K562 (cell line): ENCODE measurements at regions not wholly inside any gene's neighbourhood (a gene's known extent, or its start where the extent isn't known, plus 50 kb on each side); places are given as distances from the start of the nearest gene placed in this dataset.

ENCODE experiments used
- ATAC-seq: fragments of 200-7000 bp; cut with Tn5 transposase; 3 replicates; pipeline ENCODE4 v1.9.1; 2020; ENCODE audit warnings: moderate library complexity
- BruUV-seq: library from RNA; stranded (reverse); fragments of 400-500 nt; replicated peaks from 2 replicates; lab custom pipeline; 2021; lab: Mats Ljungman, UMichigan
- CTCF ChIA-PET: fragments of 300-600 bp; formaldehyde crosslinking; extraction: SDS; loops from one replicate; lab custom pipeline; 2021; ENCODE audit warnings: low intra/inter-chr PET ratio; lab: Yijun Ruan, JAX
- POLR2A ChIA-PET: fragments of 300-600, 350-650 bp; sonication (Branson Sonifier 250); formaldehyde crosslinking; extraction: SDS; loops from one replicate; lab custom pipeline; 2021; ENCODE audit warnings: antibody characterized with exemption, inconsistent platforms; lab: Yijun Ruan, JAX
- DNase-seq, 4 experiments: peaks; one replicate each; pipeline versions ENCODE4 v3.0.0 to v3.0.0-alpha.2; 2011 to 2018; ENCODE audit warnings: low spot score in 3 of 4, mixed read lengths in 3 of 4; ENCODE audit errors: extremely low read depth in 1 of 4
- FAIRE-seq: peaks from 2 replicates; lab custom pipeline; 2011; peaks lifted over from hg19 to GRCh38; lab: Jason Lieb, UNC
- H2AFZ ChIP-seq: 2 replicates; pipeline ENCODE4 v1.6.0; 2011; ENCODE audit warnings: low read depth, low read length, control low read depth, inconsistent platforms
- H3K27ac ChIP-seq: fragments of 200-600 bp; 3 replicates; pipeline ENCODE4 v1.8.0; 2011; ENCODE audit warnings: low read depth, mild to moderate bottlenecking, control low read depth, inconsistent platforms, low read length, moderate library complexity, mixed read lengths; ENCODE audit errors: extremely low read depth
- H3K27me3 ChIP-seq, 2 experiments: fragments of 300-600 bp in 1 of 2; 2 replicates in 1 of 2; 3 replicates in 1 of 2; pipeline versions ENCODE4 v1.6.0 to v1.8.0; 2011; ENCODE audit warnings: inconsistent platforms in 2 of 2, low read length in 2 of 2, mild to moderate bottlenecking in 1 of 2, mixed read lengths in 1 of 2, moderate library complexity in 1 of 2; ENCODE audit not compliant: control insufficient read depth in 2 of 2, insufficient read depth in 2 of 2
- H3K36me3 ChIP-seq: fragments of 300-600 bp; 3 replicates; pipeline ENCODE4 v1.8.0; 2011; ENCODE audit warnings: mild to moderate bottlenecking, low read length, inconsistent platforms; ENCODE audit not compliant: control insufficient read depth, insufficient read depth
- H3K4me1 ChIP-seq, 2 experiments: fragments of 200-600 bp in 1 of 2; replicated peaks in 1 of 2; 2 replicates in 1 of 2; 3 replicates in 1 of 2; pipeline versions ENCODE4 v1.5.1 to v1.8.0; 2011; ENCODE audit warnings: inconsistent platforms in 2 of 2, low read length in 2 of 2, mild to moderate bottlenecking in 1 of 2, mixed read lengths in 1 of 2, moderate library complexity in 1 of 2; ENCODE audit not compliant: control insufficient read depth in 2 of 2, insufficient read depth in 2 of 2
- H3K4me2 ChIP-seq: 2 replicates; pipeline ENCODE4 v1.6.1; 2011; ENCODE audit warnings: low read length, control low read depth, inconsistent platforms, mixed read lengths; ENCODE audit not compliant: insufficient read depth
- H3K4me3 ChIP-seq: fragments of 200-600 bp; sonication (generic), shearing (Covaris generic); 2 replicates; pipeline ENCODE4 v1.5.1; 2016; ENCODE audit warnings: control low read depth, inconsistent platforms
- H3K79me2 ChIP-seq: fragments of 200-600 bp; 3 replicates; pipeline ENCODE4 v1.8.0; 2011; ENCODE audit warnings: low read length, inconsistent platforms; ENCODE audit not compliant: control insufficient read depth, insufficient read depth
- H3K9ac ChIP-seq, 2 experiments: 2 replicates each; pipeline versions ENCODE4 v1.6.0 to v1.6.1; 2011; ENCODE audit warnings: low read depth in 2 of 2, low read length in 2 of 2, control low read depth in 1 of 2, inconsistent platforms in 1 of 2, mild to moderate bottlenecking in 1 of 2, mixed read lengths in 1 of 2; ENCODE audit not compliant: insufficient read depth in 1 of 2
- H3K9me1 ChIP-seq: one replicate; pipeline ENCODE4 v1.6.0; 2011; ENCODE audit warnings: inconsistent platforms, mild to moderate bottlenecking, low read length, moderate library complexity; ENCODE audit not compliant: control insufficient read depth, insufficient read depth
- H3K9me3 ChIP-seq: replicated peaks from 2 replicates; pipeline ENCODE4 v1.5.1; 2011; ENCODE audit warnings: low read depth, low read length, inconsistent platforms; ENCODE audit not compliant: control insufficient read depth, insufficient read depth
- H4K20me1 ChIP-seq: replicated peaks from 2 replicates; pipeline ENCODE4 v1.6.1; 2011; ENCODE audit warnings: low read length, inconsistent platforms, mixed read lengths; ENCODE audit not compliant: control insufficient read depth, insufficient read depth
- CBFB ChIP-seq: sonication (generic); formaldehyde crosslinking; IDR thresholded peaks from 2 replicates; pipeline ENCODE4 v1.4.0; 2020; ENCODE audit warnings: mild to moderate bottlenecking, missing genetic modification reagents
- CREBBP ChIP-seq: IDR thresholded peaks from one replicate; pipeline ENCODE4 v1.6.1; 2012; ENCODE audit warnings: low read depth, mild to moderate bottlenecking, control low read depth, inconsistent platforms, low read length
- CREM ChIP-seq: IDR thresholded peaks from 2 replicates; pipeline ENCODE4 v1.6.1; 2014; ENCODE audit warnings: antibody characterized with exemption, low read depth
- NFIX ChIP-seq: fragments of 250-450 bp; sonication (Bioruptor Pico); IDR thresholded peaks from 2 replicates; pipeline ENCODE4 v1.4.0; 2020; ENCODE audit warnings: low read depth, mild to moderate bottlenecking, moderate library complexity
- NR2F6 ChIP-seq: fragments of 450-650 bp; formaldehyde crosslinking; IDR thresholded peaks from 2 replicates; pipeline ENCODE4 v1.4.0; 2020; ENCODE audit warnings: mild to moderate bottlenecking
- SMARCB1 ChIP-seq: IDR thresholded peaks from 2 replicates; pipeline ENCODE4 v1.6.1; 2011; ENCODE audit warnings: improper control_type of control experiment, low read depth; ENCODE audit not compliant: insufficient read length
- SOX6 ChIP-seq: fragments of 450-650 bp; IDR thresholded peaks from 2 replicates; pipeline ENCODE4 v1.6.1; 2014; ENCODE audit warnings: mild to moderate bottlenecking
- TAF15 ChIP-seq: fragments of 200-400 bp; formaldehyde crosslinking; IDR thresholded peaks from 2 replicates; pipeline ENCODE4 v1.6.1; 2017; ENCODE audit warnings: mild to moderate bottlenecking, low read depth, low read length, moderate library complexity
- ZBTB8A ChIP-seq: fragments of 450-650 bp; IDR thresholded peaks from 2 replicates; pipeline ENCODE4 v1.6.1; 2018; ENCODE audit warnings: mild to moderate bottlenecking, moderate library complexity; ENCODE audit not compliant: partially characterized antibody
- ZNF282 ChIP-seq: sonication (generic); formaldehyde crosslinking; IDR thresholded peaks from 2 replicates; pipeline ENCODE4 v1.8.1; 2023; ENCODE audit warnings: missing genetic modification reagents
- WGBS: fragments of 100-300 bp; shearing (Covaris generic); methylation state at CpG from one replicate; pipeline ENCODE4 v1.1.6; 2016; ENCODE audit warnings: low coverage, mixed read lengths; ENCODE audit not compliant: insufficient coverage; ENCODE audit errors: missing lambda C conversion rate; 5-methylcytosine and 5-hydroxymethylcytosine counted together
- in situ Hi-C: fragments of 300-500 bp; cut with MboI; formaldehyde crosslinking; loops from 4 replicates; pipeline ENCODE4 v1.15.0; 2018; ENCODE audit warnings: inconsistent platforms, mixed read lengths
- intact Hi-C: fragments of 100-400 bp; cut with micrococcal nuclease; formaldehyde crosslinking; loops from 2 replicates; pipeline ENCODE4 v1.14.2; 2022
- TF ChIP-seq, protein P1 (sequence below): fragments of 450-650 bp; formaldehyde crosslinking; IDR thresholded peaks from 2 replicates; pipeline ENCODE4 v1.4.0; 2020; ENCODE audit warnings: mild to moderate bottlenecking, moderate library complexity
- TF ChIP-seq, protein P2 (sequence below): fragments of 250-450 bp; sonication (Bioruptor Pico); IDR thresholded peaks from 2 replicates; pipeline ENCODE4 v1.4.0; 2020
- TF ChIP-seq, protein P3 (sequence below): fragments of 250-450 bp; sonication (Bioruptor Pico); IDR thresholded peaks from 2 replicates; pipeline ENCODE4 v1.4.0; 2020
- TF ChIP-seq, protein P4 (sequence below), 2 experiments: fragments of 450-650 bp; IDR thresholded peaks; 2 replicates each; pipeline ENCODE4 v1.6.1; 2016

DNA sequence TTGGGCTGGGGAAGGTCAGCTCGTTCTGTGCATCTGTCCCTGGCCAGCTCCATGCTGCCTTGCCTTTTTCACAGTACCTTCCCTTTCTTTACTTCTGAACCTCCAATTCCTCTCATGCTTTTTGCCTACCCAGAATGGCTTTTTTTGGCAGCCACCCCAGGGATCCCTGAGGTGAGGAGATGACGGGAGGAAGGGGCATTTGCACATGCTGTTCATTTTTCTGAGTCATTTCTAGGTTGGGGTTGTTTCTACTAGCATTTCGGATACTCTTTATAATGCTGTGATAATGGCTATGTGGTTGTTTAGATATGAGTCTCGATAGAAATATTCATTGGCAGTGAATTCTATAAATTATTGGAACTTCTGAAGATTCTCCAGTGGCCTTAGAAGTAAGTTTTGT lies 415.1 kb upstream of the FZD8 start:
- in situ Hi-C loops, result no loop called here
- TF ChIP-seq, protein P1, sequence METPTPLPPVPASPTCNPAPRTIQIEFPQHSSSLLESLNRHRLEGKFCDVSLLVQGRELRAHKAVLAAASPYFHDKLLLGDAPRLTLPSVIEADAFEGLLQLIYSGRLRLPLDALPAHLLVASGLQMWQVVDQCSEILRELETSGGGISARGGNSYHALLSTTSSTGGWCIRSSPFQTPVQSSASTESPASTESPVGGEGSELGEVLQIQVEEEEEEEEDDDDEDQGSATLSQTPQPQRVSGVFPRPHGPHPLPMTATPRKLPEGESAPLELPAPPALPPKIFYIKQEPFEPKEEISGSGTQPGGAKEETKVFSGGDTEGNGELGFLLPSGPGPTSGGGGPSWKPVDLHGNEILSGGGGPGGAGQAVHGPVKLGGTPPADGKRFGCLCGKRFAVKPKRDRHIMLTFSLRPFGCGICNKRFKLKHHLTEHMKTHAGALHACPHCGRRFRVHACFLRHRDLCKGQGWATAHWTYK, result no peak
- TF ChIP-seq, protein P2, sequence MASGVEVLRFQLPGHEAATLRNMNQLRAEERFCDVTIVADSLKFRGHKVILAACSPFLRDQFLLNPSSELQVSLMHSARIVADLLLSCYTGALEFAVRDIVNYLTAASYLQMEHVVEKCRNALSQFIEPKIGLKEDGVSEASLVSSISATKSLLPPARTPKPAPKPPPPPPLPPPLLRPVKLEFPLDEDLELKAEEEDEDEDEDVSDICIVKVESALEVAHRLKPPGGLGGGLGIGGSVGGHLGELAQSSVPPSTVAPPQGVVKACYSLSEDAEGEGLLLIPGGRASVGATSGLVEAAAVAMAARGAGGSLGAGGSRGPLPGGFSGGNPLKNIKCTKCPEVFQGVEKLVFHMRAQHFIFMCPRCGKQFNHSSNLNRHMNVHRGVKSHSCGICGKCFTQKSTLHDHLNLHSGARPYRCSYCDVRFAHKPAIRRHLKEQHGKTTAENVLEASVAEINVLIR, result no peak
- TF ChIP-seq, protein P3, sequence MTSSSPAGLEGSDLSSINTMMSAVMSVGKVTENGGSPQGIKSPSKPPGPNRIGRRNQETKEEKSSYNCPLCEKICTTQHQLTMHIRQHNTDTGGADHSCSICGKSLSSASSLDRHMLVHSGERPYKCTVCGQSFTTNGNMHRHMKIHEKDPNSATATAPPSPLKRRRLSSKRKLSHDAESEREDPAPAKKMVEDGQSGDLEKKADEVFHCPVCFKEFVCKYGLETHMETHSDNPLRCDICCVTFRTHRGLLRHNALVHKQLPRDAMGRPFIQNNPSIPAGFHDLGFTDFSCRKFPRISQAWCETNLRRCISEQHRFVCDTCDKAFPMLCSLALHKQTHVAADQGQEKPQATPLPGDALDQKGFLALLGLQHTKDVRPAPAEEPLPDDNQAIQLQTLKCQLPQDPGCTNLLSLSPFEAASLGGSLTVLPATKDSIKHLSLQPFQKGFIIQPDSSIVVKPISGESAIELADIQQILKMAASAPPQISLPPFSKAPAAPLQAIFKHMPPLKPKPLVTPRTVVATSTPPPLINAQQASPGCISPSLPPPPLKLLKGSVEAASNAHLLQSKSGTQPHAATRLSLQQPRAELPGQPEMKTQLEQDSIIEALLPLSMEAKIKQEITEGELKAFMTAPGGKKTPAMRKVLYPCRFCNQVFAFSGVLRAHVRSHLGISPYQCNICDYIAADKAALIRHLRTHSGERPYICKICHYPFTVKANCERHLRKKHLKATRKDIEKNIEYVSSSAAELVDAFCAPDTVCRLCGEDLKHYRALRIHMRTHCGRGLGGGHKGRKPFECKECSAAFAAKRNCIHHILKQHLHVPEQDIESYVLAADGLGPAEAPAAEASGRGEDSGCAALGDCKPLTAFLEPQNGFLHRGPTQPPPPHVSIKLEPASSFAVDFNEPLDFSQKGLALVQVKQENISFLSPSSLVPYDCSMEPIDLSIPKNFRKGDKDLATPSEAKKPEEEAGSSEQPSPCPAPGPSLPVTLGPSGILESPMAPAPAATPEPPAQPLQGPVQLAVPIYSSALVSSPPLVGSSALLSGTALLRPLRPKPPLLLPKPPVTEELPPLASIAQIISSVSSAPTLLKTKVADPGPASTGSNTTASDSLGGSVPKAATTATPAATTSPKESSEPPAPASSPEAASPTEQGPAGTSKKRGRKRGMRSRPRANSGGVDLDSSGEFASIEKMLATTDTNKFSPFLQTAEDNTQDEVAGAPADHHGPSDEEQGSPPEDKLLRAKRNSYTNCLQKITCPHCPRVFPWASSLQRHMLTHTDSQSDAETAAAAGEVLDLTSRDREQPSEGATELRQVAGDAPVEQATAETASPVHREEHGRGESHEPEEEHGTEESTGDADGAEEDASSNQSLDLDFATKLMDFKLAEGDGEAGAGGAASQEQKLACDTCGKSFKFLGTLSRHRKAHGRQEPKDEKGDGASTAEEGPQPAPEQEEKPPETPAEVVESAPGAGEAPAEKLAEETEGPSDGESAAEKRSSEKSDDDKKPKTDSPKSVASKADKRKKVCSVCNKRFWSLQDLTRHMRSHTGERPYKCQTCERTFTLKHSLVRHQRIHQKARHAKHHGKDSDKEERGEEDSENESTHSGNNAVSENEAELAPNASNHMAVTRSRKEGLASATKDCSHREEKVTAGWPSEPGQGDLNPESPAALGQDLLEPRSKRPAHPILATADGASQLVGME (CRISPR knock-in tag), result no peak
- TF ChIP-seq CREBBP, result no peak
- no peak for TF ChIP-seq NFIX
- no peak for TF ChIP-seq SMARCB1
- TF ChIP-seq, protein P4, sequence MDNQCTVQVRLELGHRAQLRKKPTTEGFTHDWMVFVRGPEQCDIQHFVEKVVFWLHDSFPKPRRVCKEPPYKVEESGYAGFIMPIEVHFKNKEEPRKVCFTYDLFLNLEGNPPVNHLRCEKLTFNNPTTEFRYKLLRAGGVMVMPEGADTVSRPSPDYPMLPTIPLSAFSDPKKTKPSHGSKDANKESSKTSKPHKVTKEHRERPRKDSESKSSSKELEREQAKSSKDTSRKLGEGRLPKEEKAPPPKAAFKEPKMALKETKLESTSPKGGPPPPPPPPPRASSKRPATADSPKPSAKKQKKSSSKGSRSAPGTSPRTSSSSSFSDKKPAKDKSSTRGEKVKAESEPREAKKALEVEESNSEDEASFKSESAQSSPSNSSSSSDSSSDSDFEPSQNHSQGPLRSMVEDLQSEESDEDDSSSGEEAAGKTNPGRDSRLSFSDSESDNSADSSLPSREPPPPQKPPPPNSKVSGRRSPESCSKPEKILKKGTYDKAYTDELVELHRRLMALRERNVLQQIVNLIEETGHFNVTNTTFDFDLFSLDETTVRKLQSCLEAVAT (IDR thresholded peaks at IDR 0.05), result no peak
- no peak for TF ChIP-seq ZNF282 (CRISPR knock-in tag)
- no peak for TF ChIP-seq TAF15
- no peak for TF ChIP-seq ZBTB8A
- TF ChIP-seq CREM, result no peak
- TF ChIP-seq SOX6, result no peak
- TF ChIP-seq CBFB (CRISPR knock-in tag), result no peak
- no peak for TF ChIP-seq NR2F6 (CRISPR knock-in tag)

More for the DNA sequence above, 415.1 kb upstream of the FZD8 start:
- Histone ChIP-seq H2AFZ (no peak overlapping the region), H3K27me3 (no peaks in the 10 kb centered on the region), H3K9me3 (0 out of 2 replicates have a peak, but pooled peaks cover 2% of the 10 kb centered on the region), H3K27ac (no peak overlapping the region), H3K4me3 (no peak overlapping the region), H4K20me1 (no peaks in the 10 kb centered on the region), H3K4me2 (no peak overlapping the region), H3K36me3 (no peaks in the 10 kb centered on the region), H3K79me2 (no peaks in the 10 kb centered on the region), H3K4me1 (no peaks in the 10 kb centered on the region), H3K9ac (no peak overlapping the region), H3K9me1 (no peaks in the 10 kb centered on the region)
- no TSS peak for BruUV-seq
- intact Hi-C loops, result no loop called here
- 2% methylated on average over 4 of the region's 4 CpGs for WGBS
- DNase-seq (no peak), ATAC-seq (no peak), FAIRE-seq (no peak)
- POLR2A ChIA-PET, result no interaction called here
- CTCF ChIA-PET, result no interaction called here
